ENCODE measurements at regions not wholly inside any gene's neighbourhood (a gene's known extent, or its start where the extent isn't known, plus 50 kb on each side); places are given as distances from the start of the nearest gene placed in this dataset.
"Not testable (repeated sequence)": the region's sequence is repeated elsewhere in the genome, so short reads cannot be mapped to it uniquely, and the experiment has no call there.

GRCh38 chr2:153420394-153420793, 58.2 kb downstream of the RPRM start:
- no peak for DNase-seq

- DNase-seq: no peak
These were observed 61.5 kb downstream of the RPRM start for GRCh38 chr2:153417077-153417476.

- no peak for DNase-seq
These were observed 62.5 kb downstream of the RPRM start for GRCh38 chr2:153416071-153416470.

GRCh38 chr2:153408710-153409385, 69.7 kb downstream of the RPRM start:
- DNase-seq: no peak

GRCh38 chr2:153405196-153405595, 73.4 kb downstream of the RPRM start:
- DNase-seq: no peak

GRCh38 chr2:153404792-153405191, 73.8 kb downstream of the RPRM start:
- no peak for DNase-seq

- no peak for DNase-seq
These were observed 74.6 kb downstream of the RPRM start for GRCh38 chr2:153403940-153404339.

- not testable (repeated sequence) for DNase-seq
These were observed 75.2 kb downstream of the RPRM start for GRCh38 chr2:153403352-153403751.

- no peak for DNase-seq
These were observed 83.9 kb downstream of the RPRM start for GRCh38 chr2:153394686-153395085.

GRCh38 chr2:153394247-153394646, 84.3 kb downstream of the RPRM start:
- DNase-seq: no peak

GRCh38 chr2:153393518-153393917, 85.0 kb downstream of the RPRM start:
- no peak for DNase-seq

GRCh38 chr2:153391131-153391530, 87.4 kb downstream of the RPRM start:
- DNase-seq: no peak

GRCh38 chr2:153388246-153388645, 90.3 kb downstream of the RPRM start:
- DNase-seq: no peak

- DNase-seq: no peak
These were observed 91.4 kb downstream of the RPRM start for GRCh38 chr2:153387203-153387602.

GRCh38 chr2:153386481-153386897, 92.1 kb downstream of the RPRM start:
- no peak for DNase-seq

GRCh38 chr2:153373510-153374279, 104.9 kb downstream of the RPRM start:
- DNase-seq: no peak

GRCh38 chr2:153360239-153360638, 118.3 kb downstream of the RPRM start:
- no peak for DNase-seq

GRCh38 chr2:153354377-153354776, 124.2 kb downstream of the RPRM start:
- no peak for DNase-seq

- no peak for DNase-seq
These were observed 129.0 kb downstream of the RPRM start for GRCh38 chr2:153349603-153350002.

- DNase-seq: no peak
These were observed 130.6 kb downstream of the RPRM start for GRCh38 chr2:153347818-153348495.

- no peak for DNase-seq
These were observed 157.7 kb downstream of the RPRM start for GRCh38 chr2:153320879-153321278.

GRCh38 chr2:153311432-153311831, 167.1 kb downstream of the RPRM start:
- DNase-seq: no peak

GRCh38 chr2:153308466-153308865, 170.1 kb downstream of the RPRM start:
- no peak for DNase-seq

- DNase-seq: no peak
These were observed 171.3 kb downstream of the RPRM start for GRCh38 chr2:153307223-153307622.
